GM18507 (cell line): ENCODE measurements at regions not wholly inside any gene's neighbourhood (a gene's known extent, or its start where the extent isn't known, plus 50 kb on each side); places are given as distances from the start of the nearest gene placed in this dataset.
A peak's percentile ranks its signal among the peaks of the same experiment; 100 is the strongest.

Experiments
- DNase-seq: peaks from one replicate; pipeline ENCODE4 v3.0.0; 2011; ENCODE audit warnings: low read depth; ENCODE audit not compliant: insufficient read length; ENCODE audit errors: extremely low spot score
- FAIRE-seq: peaks from 2 replicates; lab custom pipeline; 2011; peaks lifted over from hg19 to GRCh38; lab: Jason Lieb, UNC

GRCh38 chr6:21409231-21409630 is 184.3 kb upstream of the SOX4 start:
- FAIRE-seq (no peak), DNase-seq (no peak)

DNA sequence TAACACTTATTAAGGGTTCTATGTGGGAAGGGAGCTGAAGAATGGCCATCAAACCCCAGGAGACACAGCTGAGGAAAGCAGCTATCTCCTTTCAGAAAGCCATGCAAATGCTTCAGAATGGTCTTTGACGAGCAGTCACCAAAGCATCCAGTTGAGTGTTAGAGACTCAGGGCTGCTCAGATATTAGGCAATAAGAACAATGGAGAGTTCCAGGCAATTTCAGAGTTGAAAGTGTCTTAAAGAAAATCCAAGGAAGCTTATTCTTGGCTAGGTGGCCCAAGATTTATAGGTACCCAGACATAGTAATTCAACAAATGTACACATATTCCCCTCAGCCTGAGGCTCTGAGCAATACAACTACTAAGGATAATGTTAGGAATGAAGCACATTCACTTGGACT is 180.1 kb upstream of the SOX4 start:
- FAIRE-seq, result no peak
- no peak for DNase-seq

- no peak for FAIRE-seq
- DNase-seq, result no peak
Observed at GRCh38 chr6:21414065-21414464, 179.5 kb upstream of the SOX4 start.

- FAIRE-seq, result no peak
- no peak for DNase-seq
Observed at GRCh38 chr6:21420146-21420878, 173.2 kb upstream of the SOX4 start.

- DNase-seq (no peak), FAIRE-seq (no peak)
Observed at GRCh38 chr6:21420926-21421325, 172.6 kb upstream of the SOX4 start.

DNA sequence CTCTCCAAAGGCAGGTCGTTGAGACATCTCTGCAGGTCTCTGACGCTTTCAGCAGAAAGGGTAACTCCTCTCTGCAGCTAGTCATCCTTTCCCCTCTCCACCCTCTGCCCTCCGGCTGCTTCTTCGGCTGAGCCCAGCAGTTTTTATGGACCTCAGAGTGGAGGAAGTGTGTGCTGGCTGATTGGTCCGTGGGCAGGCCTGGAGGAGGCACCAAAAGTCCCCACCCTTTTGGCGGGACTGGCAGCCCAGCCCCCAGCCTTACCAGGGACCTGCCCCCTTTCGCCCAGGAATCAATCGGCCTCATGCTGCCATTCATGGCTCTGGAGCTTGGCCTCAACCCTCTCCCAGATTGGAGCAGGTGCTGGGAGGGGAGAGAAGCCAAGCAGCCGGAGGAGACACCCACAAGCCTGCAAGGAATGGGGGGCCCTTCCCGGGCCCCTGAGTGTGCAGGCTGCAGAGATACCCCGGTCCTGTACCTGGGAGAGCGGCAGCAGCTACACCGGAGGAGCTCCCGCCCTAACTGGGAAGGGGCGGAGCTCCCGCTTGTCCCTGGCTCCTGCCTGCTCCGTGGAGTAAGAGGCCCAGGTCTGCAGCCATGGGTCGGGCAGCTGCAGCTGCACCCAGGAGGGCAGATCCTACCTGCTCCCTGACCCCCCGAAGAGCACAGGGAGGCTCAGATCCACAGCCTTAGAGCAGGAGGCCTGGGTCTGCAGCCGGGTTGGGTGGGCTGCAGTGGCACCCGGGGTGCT is 170.3 kb upstream of the SOX4 start:
- no peak for FAIRE-seq
- no peak for DNase-seq

GRCh38 chr6:21426841-21427490 is 166.6 kb upstream of the SOX4 start:
- no peak for DNase-seq
- no peak for FAIRE-seq

DNA sequence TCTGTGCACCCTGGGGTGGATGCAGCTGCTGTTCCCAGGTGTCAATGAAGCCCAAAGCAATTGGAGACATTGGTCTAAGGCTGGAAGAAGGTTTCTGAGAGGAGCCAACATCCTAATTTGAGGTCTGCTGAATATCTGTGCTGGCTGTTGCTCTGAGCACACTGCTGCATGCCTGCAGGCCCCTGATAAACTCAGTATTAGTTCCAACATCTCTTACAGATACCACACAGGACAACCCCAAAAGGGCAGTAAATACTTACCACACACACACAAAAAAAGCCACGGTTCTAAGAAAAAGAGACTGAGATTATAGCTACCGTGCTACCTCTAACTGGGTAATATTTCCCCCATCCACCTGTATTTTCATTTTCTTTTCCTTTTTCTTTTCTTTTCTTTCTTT is 164.3 kb upstream of the SOX4 start:
- DNase-seq, result no peak
- no peak for FAIRE-seq

GRCh38 chr6:21431526-21431925 is 162.0 kb upstream of the SOX4 start:
- no peak for FAIRE-seq

GRCh38 chr6:21436625-21437024 is 156.9 kb upstream of the SOX4 start:
- no peak for DNase-seq
- FAIRE-seq, result no peak

More at GRCh38 chr6:21431526-21431925, 162.0 kb upstream of the SOX4 start:
- DNase-seq, result no peak

- FAIRE-seq (peak; percentile 47), DNase-seq (no peak)
Observed at GRCh38 chr6:21437581-21437980, 156.0 kb upstream of the SOX4 start.

DNA sequence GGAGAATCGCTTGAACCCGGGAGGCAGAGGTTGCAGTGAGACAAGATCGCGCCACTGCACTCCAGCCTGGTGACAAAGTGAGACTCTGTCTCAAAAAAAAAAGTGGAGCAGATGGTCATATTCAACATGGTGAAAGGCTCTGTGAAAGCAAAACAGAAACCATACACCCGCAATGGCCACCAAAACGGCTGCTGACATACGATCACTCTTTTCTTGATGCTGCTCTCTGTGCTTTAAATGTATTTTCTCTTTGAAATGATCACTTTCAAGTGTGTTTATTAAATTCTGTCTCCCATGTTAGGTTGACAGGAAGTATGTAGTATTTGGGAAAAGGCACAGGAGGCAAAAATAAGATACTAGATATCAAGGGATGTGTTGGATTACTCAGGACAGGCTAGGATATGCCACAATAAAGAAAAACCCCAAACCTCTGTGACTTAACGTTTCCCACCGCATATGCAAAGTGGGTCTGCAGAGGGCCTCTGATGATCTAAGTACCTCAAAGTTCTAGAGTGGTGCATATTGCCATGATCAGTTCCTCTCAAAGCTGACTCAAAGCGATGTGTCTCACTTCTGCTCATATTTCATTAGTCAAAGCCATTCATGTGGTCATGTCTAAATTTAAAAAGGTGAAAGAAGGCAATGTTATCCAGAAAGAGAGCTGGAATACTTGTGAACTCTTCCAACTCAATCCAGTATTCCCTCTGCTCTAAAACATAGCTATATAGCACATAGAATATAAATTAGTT is 155.1 kb upstream of the SOX4 start:
- DNase-seq (peak; percentile 45), FAIRE-seq (peak; percentile 98)

DNA sequence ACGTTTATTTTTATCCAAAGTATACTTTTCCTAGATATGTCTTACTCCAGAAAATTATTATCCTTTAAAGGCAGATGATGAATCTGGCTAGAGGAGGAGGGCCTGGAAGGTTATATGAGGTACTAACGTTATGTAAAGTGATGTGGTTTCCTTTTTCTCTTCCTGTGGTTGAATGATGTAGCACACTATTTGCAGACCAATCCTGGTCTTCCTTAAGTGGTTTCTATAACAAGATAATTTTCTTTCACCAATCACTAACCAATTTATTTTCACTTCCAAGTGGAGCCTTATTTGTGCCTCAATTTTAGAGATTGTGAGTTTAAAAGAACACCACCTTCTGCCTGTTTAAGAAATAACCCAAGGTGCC is 154.6 kb upstream of the SOX4 start:
- peak; percentile 26 for DNase-seq
- no peak for FAIRE-seq

DNA sequence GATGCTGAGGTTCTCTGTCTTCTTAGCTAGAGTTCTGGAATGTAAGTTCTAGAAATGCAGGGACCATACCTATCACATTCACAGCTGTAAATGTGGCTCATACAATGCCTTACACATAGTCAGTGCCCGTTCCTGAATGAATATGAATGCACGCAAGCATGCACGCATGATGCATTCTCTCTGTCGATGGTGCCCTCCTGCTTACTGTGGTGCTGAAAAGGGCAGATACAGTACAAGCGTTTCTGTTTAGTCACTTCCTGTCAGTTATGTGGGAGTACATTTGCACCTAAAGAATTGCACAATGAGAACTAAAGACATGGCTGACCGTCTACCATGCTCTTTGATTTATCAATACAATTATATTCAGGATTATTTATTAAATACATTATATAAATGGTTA is 152.2 kb upstream of the SOX4 start:
- DNase-seq, result no peak
- no peak for FAIRE-seq

DNA sequence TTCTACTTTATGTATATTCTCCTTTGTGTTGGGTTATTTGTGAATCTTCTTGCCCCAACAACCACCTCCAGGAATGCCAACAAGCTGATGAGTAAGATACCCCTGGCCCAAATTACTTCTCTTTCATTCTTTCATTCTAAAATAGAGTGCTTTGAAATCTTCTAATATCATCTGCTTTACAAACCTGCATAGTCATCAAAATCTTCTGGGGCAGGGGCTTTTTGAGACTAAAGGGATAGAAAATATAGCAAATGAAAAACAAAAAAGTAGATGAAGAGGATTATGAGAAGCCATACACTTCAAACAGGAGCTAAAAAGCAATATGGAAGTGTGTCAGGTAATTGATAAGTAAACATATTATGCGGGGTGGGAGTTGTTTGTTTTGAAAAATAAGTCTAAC is 150.7 kb upstream of the SOX4 start:
- FAIRE-seq, result no peak
- no peak for DNase-seq

DNA sequence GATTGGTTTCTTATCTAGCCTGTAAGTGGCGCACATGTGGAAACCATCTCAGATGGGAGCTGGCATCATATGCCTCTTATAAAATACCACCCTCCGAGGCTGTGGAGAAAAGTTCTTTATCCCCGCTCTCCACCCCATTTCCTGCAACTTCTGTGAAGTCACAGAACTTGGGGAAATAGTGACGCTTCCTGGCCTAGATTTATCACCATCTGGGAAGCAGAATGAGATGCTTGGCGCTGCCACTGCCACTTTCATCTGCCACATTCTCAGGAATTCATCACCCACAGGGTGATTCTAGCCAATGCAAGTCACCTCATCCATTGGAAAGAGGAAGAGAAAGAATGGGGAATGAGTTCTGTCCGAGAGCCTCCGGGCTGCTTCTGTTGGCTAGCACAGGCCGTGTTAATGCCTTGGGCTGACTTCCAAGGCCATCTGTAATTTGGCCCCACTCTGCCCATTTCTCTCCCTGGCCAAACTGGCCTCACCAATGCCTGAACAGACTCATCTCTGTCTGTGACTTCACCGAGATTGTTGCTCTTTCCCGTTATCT is 148.8 kb upstream of the SOX4 start:
- FAIRE-seq (no peak), DNase-seq (no peak)

DNA sequence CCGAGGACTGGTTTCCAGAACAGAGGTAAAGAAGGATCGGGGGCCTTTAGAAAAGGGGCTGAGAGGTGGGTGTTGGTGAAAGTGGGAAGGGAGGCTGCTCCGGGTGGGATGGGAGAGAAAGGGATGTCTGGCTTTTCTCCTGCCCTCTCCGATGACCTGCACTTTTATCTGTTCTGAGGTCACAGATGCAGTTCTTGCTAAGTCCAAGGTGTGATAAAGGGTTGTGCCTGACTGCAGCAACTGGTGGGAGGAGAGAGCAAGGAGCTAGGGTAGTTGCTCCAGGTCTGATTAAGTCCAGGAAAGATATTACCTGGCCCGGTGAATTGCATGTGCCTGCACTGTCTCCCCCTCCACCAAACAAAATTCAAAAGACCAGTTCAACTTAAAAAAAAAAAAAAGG is 145.6 kb upstream of the SOX4 start:
- DNase-seq, result no peak
- FAIRE-seq, result no peak

DNA sequence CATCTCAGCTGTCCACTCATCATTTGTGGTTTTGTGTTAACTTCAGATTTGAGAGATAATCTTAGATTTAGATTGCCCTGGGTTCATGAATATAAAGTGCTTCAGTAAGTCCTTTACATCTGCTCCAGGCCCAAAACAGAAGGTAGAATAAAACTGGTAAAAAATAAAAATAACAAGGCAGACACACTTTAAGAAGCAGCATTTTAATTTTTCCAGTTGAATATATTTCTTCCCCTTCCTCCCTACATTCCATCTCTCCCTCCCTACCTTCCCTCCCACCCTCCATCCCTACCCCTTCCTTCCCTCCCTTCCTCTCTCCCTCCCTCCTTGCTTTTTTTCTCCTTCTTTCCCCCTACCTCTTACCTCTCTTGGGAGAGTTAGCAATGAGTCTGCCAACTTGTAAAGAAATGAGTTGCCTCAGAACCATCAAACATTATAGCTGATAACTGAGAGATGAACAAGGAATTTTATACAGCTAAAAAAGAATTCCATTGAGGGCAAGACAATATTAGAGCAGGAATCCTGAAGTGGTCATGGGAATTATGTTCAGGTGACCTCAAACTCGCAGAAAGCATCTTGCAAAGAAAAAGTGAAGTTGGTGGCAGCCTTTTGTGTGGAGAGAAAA is 145.0 kb upstream of the SOX4 start:
- DNase-seq (no peak), FAIRE-seq (no peak)

DNA sequence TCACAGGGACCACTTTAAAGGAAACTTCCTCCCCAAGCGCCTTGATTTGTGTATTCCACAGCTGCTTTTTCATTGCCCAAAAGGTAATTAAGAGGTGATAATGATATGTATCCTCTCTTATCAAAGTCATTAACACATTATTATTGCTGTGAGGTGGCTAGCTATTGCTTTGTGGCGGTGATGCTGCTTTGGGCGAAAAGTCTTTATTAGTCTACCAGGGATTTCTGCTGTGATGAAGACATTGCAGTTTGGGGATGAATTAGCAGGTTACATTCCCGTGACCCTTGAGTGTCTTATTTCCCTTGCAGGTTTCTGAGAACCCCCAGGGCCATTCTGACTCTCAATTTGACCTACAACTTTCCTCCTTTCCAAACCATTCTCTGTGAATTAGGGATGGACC is 143.4 kb upstream of the SOX4 start:
- DNase-seq, result no peak
- FAIRE-seq, result no peak
